ENCODE measurements at regions not wholly inside any gene's neighbourhood (a gene's known extent, or its start where the extent isn't known, plus 50 kb on each side); places are given as distances from the start of the nearest gene placed in this dataset.

GRCh38 chr9:25025156-25025555 is 479.5 kb upstream of the IZUMO3 start:
- H3K9me3 ChIP-seq (ENCODE audit: low read depth, low read length, poor library complexity, severe bottlenecking): no peaks in the 10 kb centered on the region
- no peak overlapping the region for H3K27ac ChIP-seq (ENCODE audit: low read depth, low read length, poor library complexity, severe bottlenecking)
- no peak overlapping the region for H3K4me3 ChIP-seq (ENCODE audit: low read depth, low read length, poor library complexity, severe bottlenecking)
- no peaks in the 10 kb centered on the region for H3K4me1 ChIP-seq (ENCODE audit: insufficient read depth, low read length, poor library complexity, severe bottlenecking)
- no TSS peak for BruUV-seq (replicated peaks)
- ChIA-PET POLR2A (ENCODE audit: low non-redundant PET) (no interaction called here), CTCF (no interaction called here)
- intact Hi-C loops (cut with micrococcal nuclease; ENCODE audit: unreplicated experiment): no loop called here
- H3K36me3 ChIP-seq (ENCODE audit: insufficient read depth, low read length, poor library complexity, severe bottlenecking): no peaks in the 10 kb centered on the region
- no peaks in the 10 kb centered on the region for H3K27me3 ChIP-seq (replicated peaks; ENCODE audit: insufficient read depth, low read depth, low read length, poor library complexity)
- no peak for TF ChIP-seq CTCF (conservative IDR thresholded peaks at IDR 0.05; ENCODE audit: low read depth, low read length)
- TF ChIP-seq EZH2 (IDR thresholded peaks at IDR 0.05; ENCODE audit: borderline replicate concordance, low read depth, low read length, poor library complexity, severe bottlenecking): no peak
- no peak for DNase-seq (ENCODE audit: low spot score)

DNA sequence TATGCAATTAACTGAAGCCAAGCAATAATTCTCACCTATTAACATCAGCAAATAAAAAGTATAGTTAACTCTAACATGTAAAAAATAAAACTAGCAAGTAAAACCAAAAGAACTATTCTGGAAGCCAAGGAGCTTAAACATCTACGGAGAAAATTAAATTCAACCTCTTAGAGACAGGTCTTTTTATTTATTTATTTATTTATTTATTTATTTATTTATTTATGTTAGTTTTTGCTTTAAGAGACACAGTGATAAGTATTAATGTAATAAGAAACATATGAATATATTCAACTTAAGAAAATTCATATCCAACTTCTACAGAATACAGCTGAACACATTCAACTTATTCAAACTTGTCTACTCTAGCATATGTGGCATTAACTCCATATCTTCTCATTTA is 472.1 kb upstream of the IZUMO3 start:
- no peaks in the 10 kb centered on the region for H3K36me3 ChIP-seq (ENCODE audit: insufficient read depth, low read length, poor library complexity, severe bottlenecking)
- no TSS peak for BruUV-seq (replicated peaks)
- intact Hi-C loops (cut with micrococcal nuclease; ENCODE audit: unreplicated experiment): no loop called here
- CTCF ChIA-PET: no interaction called here
- H3K4me1 ChIP-seq (ENCODE audit: insufficient read depth, low read length, poor library complexity, severe bottlenecking): no peaks in the 10 kb centered on the region
- H3K27me3 ChIP-seq (replicated peaks; ENCODE audit: insufficient read depth, low read depth, low read length, poor library complexity): no peaks in the 10 kb centered on the region
- H3K9me3 ChIP-seq (ENCODE audit: low read depth, low read length, poor library complexity, severe bottlenecking): no peaks in the 10 kb centered on the region
- H3K4me3 ChIP-seq (ENCODE audit: low read depth, low read length, poor library complexity, severe bottlenecking): no peak overlapping the region
- no peak for DNase-seq (ENCODE audit: low spot score)
- POLR2A ChIA-PET (ENCODE audit: low non-redundant PET): no interaction called here
- no peak overlapping the region for H3K27ac ChIP-seq (ENCODE audit: low read depth, low read length, poor library complexity, severe bottlenecking)
- TF ChIP-seq EZH2 (IDR thresholded peaks at IDR 0.05; ENCODE audit: borderline replicate concordance, low read depth, low read length, poor library complexity, severe bottlenecking) (no peak), CTCF (conservative IDR thresholded peaks at IDR 0.05; ENCODE audit: low read depth, low read length) (no peak)

DNA sequence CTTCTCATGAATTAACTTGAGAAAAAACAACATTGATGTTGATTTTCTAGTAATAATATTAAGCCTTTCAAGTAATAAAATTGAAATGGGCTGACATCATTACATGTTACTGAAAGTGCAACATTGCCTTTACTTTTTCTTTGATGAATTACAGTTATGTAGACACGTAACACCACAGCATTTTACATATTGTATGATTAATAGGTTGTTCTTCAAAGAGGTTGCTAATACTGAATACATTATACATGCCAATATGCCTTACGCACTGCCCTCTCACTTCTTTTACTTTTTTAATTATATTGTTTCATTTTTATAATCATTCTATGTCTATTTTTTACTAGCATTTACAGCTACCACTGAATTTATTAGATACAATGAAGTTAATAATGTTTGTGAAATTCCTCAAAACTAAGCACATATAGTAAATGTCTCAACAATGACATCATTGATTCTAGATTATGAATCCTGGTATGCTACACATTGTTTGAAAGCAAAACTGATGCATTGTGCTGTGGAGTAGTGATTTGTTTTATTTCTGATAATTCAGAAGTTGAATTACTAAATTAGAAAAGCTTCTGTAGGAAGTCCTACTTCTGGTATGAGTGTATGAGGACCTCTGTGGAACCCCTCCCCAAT is 464.4 kb upstream of the IZUMO3 start:
- H3K27ac ChIP-seq (ENCODE audit: low read depth, low read length, poor library complexity, severe bottlenecking): no peak overlapping the region
- intact Hi-C loops (cut with micrococcal nuclease; ENCODE audit: unreplicated experiment): no loop called here
- ChIA-PET CTCF (no interaction called here), POLR2A (ENCODE audit: low non-redundant PET) (no interaction called here)
- no peaks in the 10 kb centered on the region for H3K36me3 ChIP-seq (ENCODE audit: insufficient read depth, low read length, poor library complexity, severe bottlenecking)
- no peak overlapping the region for H3K4me3 ChIP-seq (ENCODE audit: low read depth, low read length, poor library complexity, severe bottlenecking)
- no peaks in the 10 kb centered on the region for H3K9me3 ChIP-seq (ENCODE audit: low read depth, low read length, poor library complexity, severe bottlenecking)
- no peaks in the 10 kb centered on the region for H3K4me1 ChIP-seq (ENCODE audit: insufficient read depth, low read length, poor library complexity, severe bottlenecking)
- H3K27me3 ChIP-seq (replicated peaks; ENCODE audit: insufficient read depth, low read depth, low read length, poor library complexity): no peaks in the 10 kb centered on the region
- BruUV-seq (replicated peaks): no TSS peak
- TF ChIP-seq EZH2 (IDR thresholded peaks at IDR 0.05; ENCODE audit: borderline replicate concordance, low read depth, low read length, poor library complexity, severe bottlenecking) (no peak), CTCF (conservative IDR thresholded peaks at IDR 0.05; ENCODE audit: low read depth, low read length) (no peak)
- no peak for DNase-seq (ENCODE audit: low spot score)

Measured in A673 (cell line).